ENCODE measurements at regions not wholly inside any gene's neighbourhood (a gene's known extent, or its start where the extent isn't known, plus 50 kb on each side); places are given as distances from the start of the nearest gene placed in this dataset.

DNA sequence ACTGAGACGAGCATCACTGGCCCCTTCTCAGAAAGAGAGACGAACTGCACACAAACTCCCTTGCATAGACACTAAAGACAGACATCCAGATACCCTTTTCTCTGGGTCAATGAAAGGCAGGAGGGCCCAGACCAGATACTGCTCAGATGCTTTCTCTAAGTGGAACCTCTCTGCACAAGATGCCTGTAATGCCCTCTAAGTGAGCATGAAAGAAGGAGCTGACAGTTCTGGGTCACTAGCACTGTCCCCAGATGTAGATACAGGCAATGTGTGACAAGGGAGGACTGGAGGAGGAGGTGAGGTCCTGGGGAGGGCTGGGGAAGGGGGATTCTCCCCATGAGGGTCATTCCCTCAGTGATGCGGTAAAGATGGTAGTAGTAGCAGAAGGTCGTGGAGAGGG is 501.0 kb upstream of the CDH11 start:
- Histone ChIP-seq H3K79me2 (no peaks in the 10 kb centered on the region), H3K4me3 (no peak overlapping the region), H3K27me3 (no peaks in the 10 kb centered on the region), H3K9me2 (replicated peaks; ENCODE audit: insufficient read depth) (no peaks in the 10 kb centered on the region), H3K4me2 (no peak overlapping the region), H3K27ac (no peak overlapping the region), H4K20me1 (ENCODE audit: insufficient read depth, poor library complexity, severe bottlenecking) (no peaks in the 10 kb centered on the region), H3K9me3 (ENCODE audit: low read depth) (no peaks in the 10 kb centered on the region), H3K4me1 (ENCODE audit: insufficient read depth) (no peaks in the 10 kb centered on the region), H2AFZ (no peak overlapping the region), H3K36me3 (replicated peaks; ENCODE audit: insufficient read depth, low read depth) (no peaks in the 10 kb centered on the region)
- TF ChIP-seq, protein P1, sequence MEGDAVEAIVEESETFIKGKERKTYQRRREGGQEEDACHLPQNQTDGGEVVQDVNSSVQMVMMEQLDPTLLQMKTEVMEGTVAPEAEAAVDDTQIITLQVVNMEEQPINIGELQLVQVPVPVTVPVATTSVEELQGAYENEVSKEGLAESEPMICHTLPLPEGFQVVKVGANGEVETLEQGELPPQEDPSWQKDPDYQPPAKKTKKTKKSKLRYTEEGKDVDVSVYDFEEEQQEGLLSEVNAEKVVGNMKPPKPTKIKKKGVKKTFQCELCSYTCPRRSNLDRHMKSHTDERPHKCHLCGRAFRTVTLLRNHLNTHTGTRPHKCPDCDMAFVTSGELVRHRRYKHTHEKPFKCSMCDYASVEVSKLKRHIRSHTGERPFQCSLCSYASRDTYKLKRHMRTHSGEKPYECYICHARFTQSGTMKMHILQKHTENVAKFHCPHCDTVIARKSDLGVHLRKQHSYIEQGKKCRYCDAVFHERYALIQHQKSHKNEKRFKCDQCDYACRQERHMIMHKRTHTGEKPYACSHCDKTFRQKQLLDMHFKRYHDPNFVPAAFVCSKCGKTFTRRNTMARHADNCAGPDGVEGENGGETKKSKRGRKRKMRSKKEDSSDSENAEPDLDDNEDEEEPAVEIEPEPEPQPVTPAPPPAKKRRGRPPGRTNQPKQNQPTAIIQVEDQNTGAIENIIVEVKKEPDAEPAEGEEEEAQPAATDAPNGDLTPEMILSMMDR (IDR thresholded peaks at IDR 0.05; ENCODE audit: poor library complexity), result no peak
- TF ChIP-seq EZH2phosphoT487 (IDR thresholded peaks at IDR 0.05; ENCODE audit: low read depth, severe bottlenecking, unreplicated experiment) (no peak), EZH2 (IDR thresholded peaks at IDR 0.05; ENCODE audit: borderline replicate concordance) (no peak)
- DNase-seq (ENCODE audit: low spot score), result no peak
- 98% methylated on average over 4 of the region's 4 CpGs for WGBS (ENCODE audit: low lambda C conversion rate, missing lambda C conversion rate)

DNA sequence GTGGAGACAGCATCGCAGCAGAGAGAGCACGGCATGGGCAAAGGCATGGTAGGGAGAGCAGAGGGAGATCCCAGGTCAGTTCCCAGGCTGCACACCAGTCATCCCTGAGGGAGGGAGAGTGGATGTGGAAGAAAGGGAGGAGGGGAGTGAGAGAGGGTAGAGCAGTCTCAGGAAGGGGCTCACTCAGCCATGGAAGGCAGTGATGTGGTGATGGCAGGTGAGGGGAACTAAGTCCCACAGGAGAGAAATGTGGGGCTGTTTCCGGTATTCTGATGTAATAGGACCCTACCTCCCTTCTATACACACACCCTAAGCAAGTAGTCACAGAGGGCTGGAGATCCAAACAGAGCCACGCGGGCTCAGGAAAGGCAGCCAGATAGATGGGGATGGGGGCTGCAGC is 500.3 kb upstream of the CDH11 start:
- WGBS (ENCODE audit: low lambda C conversion rate, missing lambda C conversion rate), result 96% methylated on average over 5 of the region's 5 CpGs
- Histone ChIP-seq H3K4me1 (ENCODE audit: insufficient read depth) (no peaks in the 10 kb centered on the region), H2AFZ (no peak overlapping the region), H3K27ac (no peak overlapping the region), H3K36me3 (replicated peaks; ENCODE audit: insufficient read depth, low read depth) (no peaks in the 10 kb centered on the region), H3K27me3 (no peaks in the 10 kb centered on the region), H3K4me2 (no peak overlapping the region), H3K9me3 (ENCODE audit: low read depth) (no peaks in the 10 kb centered on the region), H3K4me3 (no peak overlapping the region), H4K20me1 (ENCODE audit: insufficient read depth, poor library complexity, severe bottlenecking) (no peaks in the 10 kb centered on the region), H3K9me2 (replicated peaks; ENCODE audit: insufficient read depth) (no peaks in the 10 kb centered on the region), H3K79me2 (no peaks in the 10 kb centered on the region)
- DNase-seq (ENCODE audit: low spot score), result no peak
- TF ChIP-seq EZH2phosphoT487 (IDR thresholded peaks at IDR 0.05; ENCODE audit: low read depth, severe bottlenecking, unreplicated experiment) (no peak), EZH2 (IDR thresholded peaks at IDR 0.05; ENCODE audit: borderline replicate concordance) (no peak)
- TF ChIP-seq, protein P1 (IDR thresholded peaks at IDR 0.05; ENCODE audit: poor library complexity), result no peak

DNA sequence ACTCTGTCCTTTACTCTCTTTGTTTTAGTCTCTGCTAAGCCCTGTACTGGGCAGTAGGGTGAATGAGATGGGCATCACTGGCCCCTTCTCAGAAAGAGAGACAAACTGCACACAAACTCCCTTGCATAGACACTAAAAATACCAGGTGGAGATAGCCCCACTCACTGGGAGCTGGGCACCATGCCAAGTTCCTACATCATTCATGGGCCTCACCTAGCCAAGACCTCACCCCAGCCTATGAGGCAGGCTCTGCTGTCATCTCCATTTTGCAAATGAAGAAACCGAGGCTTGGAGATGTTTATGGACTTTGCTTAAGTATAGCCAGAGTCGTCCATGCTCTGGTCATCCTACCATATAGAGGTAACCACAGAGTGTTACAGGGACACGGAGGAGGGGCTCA is 499.8 kb upstream of the CDH11 start:
- Histone ChIP-seq H3K4me3 (no peak overlapping the region), H3K4me1 (ENCODE audit: insufficient read depth) (no peaks in the 10 kb centered on the region), H3K9me3 (ENCODE audit: low read depth) (no peaks in the 10 kb centered on the region), H3K9me2 (replicated peaks; ENCODE audit: insufficient read depth) (no peaks in the 10 kb centered on the region), H2AFZ (no peak overlapping the region), H4K20me1 (ENCODE audit: insufficient read depth, poor library complexity, severe bottlenecking) (no peaks in the 10 kb centered on the region), H3K27me3 (no peaks in the 10 kb centered on the region), H3K4me2 (no peak overlapping the region), H3K79me2 (no peaks in the 10 kb centered on the region), H3K36me3 (replicated peaks; ENCODE audit: insufficient read depth, low read depth) (no peaks in the 10 kb centered on the region), H3K27ac (no peak overlapping the region)
- no peak for TF ChIP-seq EZH2phosphoT487 (IDR thresholded peaks at IDR 0.05; ENCODE audit: low read depth, severe bottlenecking, unreplicated experiment)
- TF ChIP-seq EZH2 (IDR thresholded peaks at IDR 0.05; ENCODE audit: borderline replicate concordance), result no peak
- TF ChIP-seq, protein P1 (IDR thresholded peaks at IDR 0.05; ENCODE audit: poor library complexity), result no peak
- WGBS (ENCODE audit: low lambda C conversion rate, missing lambda C conversion rate), result 89% methylated on average over 3 of the region's 3 CpGs
- DNase-seq (ENCODE audit: low spot score), result peak; percentile 13

DNA sequence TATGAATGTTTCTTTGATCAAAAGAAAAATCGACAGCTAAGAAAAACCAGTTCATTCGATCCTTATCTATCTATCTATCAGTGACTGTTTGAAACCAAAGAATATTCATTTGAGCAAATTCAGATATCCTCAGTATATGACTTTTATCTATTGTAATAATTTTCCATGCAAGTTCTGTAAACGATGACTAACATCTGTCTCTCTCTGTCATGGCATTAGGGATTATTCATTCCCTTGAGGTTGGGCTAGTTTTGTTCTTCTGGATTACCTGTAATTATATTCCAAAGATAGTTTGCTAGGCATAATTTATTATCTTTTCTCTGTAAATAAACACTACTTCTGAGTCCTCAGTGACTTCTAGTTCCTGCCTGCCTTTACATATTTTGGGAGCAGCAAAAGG is 497.7 kb upstream of the CDH11 start:
- Histone ChIP-seq H3K27ac (no peak overlapping the region), H2AFZ (no peak overlapping the region), H3K79me2 (no peaks in the 10 kb centered on the region), H3K4me3 (no peak overlapping the region), H3K9me3 (ENCODE audit: low read depth) (no peaks in the 10 kb centered on the region), H3K9me2 (replicated peaks; ENCODE audit: insufficient read depth) (no peaks in the 10 kb centered on the region), H4K20me1 (ENCODE audit: insufficient read depth, poor library complexity, severe bottlenecking) (no peaks in the 10 kb centered on the region), H3K4me2 (no peak overlapping the region), H3K4me1 (ENCODE audit: insufficient read depth) (no peaks in the 10 kb centered on the region), H3K36me3 (replicated peaks; ENCODE audit: insufficient read depth, low read depth) (no peaks in the 10 kb centered on the region), H3K27me3 (no peaks in the 10 kb centered on the region)
- DNase-seq (ENCODE audit: low spot score), result no peak
- 79% methylated on average over 3 of the region's 3 CpGs for WGBS (ENCODE audit: low lambda C conversion rate, missing lambda C conversion rate)
- TF ChIP-seq EZH2 (IDR thresholded peaks at IDR 0.05; ENCODE audit: borderline replicate concordance), result no peak
- TF ChIP-seq, protein P1 (IDR thresholded peaks at IDR 0.05; ENCODE audit: poor library complexity), result no peak
- no peak for TF ChIP-seq EZH2phosphoT487 (IDR thresholded peaks at IDR 0.05; ENCODE audit: low read depth, severe bottlenecking, unreplicated experiment)
